ENCODE measurements at regions not wholly inside any gene's neighbourhood (a gene's known extent, or its start where the extent isn't known, plus 50 kb on each side); places are given as distances from the start of the nearest gene placed in this dataset.

DNA sequence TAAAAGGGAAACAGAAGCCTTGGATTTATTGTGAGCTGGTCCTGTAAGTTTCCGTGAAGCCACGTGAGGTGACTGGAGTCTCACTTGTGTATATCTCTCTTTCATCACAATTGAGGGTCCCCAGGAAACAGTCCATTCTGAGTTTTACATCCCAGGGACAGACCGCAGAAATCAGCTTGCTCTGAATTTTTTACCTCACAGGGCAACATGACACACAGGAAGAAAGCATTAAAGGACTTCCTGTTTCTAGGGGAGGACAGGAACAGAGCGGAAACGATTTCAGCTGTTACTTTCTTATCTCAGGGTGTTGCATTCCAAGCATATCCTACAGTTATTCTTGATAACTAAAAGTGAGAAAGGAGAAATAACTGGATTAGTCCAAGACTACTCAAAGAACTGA, 553.5 kb downstream of the TRAM1L1 start:
- TF ChIP-seq, protein P1, sequence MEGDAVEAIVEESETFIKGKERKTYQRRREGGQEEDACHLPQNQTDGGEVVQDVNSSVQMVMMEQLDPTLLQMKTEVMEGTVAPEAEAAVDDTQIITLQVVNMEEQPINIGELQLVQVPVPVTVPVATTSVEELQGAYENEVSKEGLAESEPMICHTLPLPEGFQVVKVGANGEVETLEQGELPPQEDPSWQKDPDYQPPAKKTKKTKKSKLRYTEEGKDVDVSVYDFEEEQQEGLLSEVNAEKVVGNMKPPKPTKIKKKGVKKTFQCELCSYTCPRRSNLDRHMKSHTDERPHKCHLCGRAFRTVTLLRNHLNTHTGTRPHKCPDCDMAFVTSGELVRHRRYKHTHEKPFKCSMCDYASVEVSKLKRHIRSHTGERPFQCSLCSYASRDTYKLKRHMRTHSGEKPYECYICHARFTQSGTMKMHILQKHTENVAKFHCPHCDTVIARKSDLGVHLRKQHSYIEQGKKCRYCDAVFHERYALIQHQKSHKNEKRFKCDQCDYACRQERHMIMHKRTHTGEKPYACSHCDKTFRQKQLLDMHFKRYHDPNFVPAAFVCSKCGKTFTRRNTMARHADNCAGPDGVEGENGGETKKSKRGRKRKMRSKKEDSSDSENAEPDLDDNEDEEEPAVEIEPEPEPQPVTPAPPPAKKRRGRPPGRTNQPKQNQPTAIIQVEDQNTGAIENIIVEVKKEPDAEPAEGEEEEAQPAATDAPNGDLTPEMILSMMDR (IDR thresholded peaks at IDR 0.05 in 8 of 11, conservative IDR thresholded peaks at IDR 0.05 in 3 of 11) = no peak
- no peak for TF ChIP-seq POLR2A (IDR thresholded peaks at IDR 0.05)
- no peak for TF ChIP-seq POLR2AphosphoS5 (IDR thresholded peaks at IDR 0.05)
